LNCAP (cell line): ENCODE measurements at regions not wholly inside any gene's neighbourhood (a gene's known extent, or its start where the extent isn't known, plus 50 kb on each side); places are given as distances from the start of the nearest gene placed in this dataset.

Source experiments
- TF ChIP-seq, protein P1 (sequence below): fragments of 450-650 bp; IDR thresholded peaks from 2 replicates; pipeline ENCODE4 v1.5.1; 2017; ENCODE audit warnings: mild to moderate bottlenecking

DNA sequence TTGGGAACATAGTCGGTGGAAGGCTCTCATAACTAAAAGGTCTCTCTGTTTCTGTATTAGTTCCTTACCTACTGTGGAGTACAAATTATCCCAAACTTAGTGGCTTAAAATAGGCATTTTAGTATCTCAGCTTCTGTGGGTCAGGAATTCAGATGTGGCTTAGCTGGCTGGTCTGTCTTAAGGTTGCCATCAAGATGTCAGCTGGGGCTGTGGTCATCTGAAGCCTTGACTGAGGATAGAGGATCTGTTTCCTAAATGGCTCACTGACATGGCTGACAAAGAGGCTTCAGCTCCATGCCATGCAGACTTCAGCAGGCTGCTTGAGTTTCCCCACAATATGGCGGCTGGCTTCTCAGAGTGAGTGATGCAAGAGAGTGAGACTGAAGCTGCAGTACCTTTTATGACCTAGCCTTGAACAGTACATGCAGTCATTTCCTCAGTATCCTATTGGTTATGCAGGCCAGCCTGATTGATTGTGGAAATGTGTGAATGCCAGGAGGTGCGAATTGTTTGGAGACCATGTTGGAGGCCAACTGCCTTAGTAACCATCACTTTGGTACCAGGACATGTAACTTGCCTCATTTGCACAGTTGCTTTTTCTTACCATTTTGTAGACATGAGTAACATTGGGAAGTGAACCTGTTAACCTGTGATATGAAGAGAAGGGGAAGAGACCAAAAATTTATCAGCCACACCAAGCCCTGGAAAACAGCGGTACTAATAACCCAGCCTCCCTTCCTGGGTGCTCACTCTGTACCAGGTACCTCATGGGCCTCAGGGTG is 152.8 kb upstream of the IER5L start:
- TF ChIP-seq, protein P1, sequence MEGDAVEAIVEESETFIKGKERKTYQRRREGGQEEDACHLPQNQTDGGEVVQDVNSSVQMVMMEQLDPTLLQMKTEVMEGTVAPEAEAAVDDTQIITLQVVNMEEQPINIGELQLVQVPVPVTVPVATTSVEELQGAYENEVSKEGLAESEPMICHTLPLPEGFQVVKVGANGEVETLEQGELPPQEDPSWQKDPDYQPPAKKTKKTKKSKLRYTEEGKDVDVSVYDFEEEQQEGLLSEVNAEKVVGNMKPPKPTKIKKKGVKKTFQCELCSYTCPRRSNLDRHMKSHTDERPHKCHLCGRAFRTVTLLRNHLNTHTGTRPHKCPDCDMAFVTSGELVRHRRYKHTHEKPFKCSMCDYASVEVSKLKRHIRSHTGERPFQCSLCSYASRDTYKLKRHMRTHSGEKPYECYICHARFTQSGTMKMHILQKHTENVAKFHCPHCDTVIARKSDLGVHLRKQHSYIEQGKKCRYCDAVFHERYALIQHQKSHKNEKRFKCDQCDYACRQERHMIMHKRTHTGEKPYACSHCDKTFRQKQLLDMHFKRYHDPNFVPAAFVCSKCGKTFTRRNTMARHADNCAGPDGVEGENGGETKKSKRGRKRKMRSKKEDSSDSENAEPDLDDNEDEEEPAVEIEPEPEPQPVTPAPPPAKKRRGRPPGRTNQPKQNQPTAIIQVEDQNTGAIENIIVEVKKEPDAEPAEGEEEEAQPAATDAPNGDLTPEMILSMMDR, result no peak

DNA sequence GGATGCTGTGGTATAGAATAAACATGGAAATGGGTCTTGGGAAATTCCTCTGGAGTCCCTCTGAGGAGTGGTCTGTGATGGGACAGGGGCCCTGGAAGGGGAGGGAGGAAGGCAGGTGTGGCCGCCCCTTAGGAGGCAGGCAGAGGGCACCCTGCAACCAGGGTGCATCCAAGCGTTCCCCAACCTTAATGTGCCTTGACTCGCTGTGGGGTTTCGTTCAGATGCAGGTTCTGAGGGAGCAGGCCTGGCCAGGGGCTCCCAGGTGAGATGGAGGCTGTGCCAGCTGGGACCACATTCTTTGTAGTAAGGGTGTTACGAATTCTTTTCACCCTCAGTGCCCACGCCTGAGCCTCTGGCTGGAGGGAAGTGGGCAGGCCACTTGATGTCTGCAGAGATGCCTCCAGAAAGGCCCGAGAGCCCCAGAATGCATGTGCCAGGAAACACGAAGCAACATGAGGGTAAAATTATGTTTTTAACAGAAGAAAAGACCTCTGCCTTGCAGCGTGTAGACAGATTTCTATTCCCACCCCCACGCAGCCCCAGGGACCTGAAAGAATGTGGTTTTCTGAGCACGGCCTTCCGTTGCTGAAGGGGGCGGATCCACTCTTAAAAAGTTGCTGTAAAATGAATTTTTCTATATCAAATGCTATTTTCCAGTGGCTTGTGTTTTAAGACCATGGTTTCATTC is 150.4 kb upstream of the IER5L start:
- TF ChIP-seq, protein P1, result no peak

DNA sequence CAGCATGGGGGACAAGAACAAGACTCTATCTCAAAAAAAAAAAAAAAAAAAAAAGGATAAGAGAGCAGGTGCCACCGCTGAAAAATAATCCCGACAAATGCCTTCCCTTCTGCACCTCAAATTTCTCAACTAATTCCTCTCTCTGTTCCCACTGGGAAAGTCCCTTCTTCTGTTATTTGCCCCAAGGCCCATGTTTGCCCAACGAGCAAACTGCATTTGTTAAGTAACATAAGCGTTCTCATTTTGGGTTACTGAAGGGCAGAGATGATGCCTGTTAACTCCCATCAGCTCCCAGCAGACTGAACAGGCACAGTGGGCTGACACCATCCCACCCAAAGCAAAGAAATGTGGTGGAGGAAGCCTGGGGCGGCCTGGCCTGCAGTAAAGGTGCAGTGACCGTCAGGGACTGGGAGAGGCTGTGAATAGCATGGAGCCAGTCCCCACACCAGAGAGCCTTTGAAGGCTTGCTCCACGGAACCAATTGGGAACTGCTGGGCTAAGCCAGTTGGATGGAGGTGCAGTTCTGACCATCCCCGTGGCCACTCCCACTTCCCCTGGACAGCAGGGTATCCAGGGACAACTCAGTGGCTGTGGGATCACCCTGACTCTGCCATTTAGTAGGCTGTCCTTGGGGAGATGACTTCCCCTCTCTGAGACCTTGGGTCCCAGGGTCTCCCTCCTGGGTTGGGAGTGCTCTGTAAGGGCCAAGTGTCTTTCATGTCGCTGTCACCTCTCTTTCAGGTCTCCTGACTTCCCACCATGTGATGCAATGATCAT is 149.7 kb upstream of the IER5L start:
- TF ChIP-seq, protein P1, result no peak

DNA sequence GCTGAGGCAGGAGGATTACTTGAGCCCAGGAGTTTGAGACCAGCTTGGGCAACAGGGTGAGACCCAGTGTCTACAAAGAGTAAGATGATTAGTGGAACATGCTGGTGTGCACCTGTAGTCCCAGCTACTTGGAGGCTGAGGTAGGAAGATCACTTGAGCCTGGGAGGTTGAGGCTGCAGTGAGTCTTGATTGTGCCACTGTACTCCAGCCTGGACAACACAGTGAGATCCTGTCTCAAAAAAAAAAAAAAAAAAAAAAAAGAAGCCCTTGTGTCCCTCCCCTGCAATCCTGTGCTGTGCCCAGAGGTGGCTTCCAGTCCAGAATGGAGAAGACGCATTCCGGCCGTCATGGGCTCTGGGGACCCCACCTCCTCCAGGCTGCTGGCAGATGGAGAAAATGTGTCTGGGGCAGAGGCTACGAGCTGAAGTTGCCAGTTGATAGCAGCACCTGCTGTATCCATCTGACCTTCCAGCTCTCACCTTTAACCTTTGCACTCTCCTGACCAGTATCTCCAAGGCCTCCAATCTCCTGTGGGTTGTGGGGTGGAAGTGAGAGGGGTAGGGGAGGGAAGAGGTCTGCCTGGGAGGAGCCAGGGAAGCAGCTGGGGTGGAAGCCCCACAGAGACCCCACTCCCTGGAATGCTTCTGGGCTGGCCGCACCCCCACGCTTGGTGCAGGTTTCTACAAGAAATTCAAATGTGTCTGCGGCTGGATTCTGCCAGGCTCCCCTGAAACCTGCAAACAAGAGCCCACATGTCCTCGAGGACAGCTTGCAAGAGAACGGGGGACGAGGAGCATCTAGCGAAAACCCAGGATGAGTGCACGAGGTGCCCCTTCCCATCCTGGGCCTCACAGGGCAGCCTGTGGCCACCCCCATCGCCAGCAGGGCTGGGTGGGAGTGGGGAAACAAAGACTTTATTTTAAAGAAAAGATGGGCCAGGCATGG is 148.3 kb upstream of the IER5L start:
- TF ChIP-seq, protein P1, result no peak

DNA sequence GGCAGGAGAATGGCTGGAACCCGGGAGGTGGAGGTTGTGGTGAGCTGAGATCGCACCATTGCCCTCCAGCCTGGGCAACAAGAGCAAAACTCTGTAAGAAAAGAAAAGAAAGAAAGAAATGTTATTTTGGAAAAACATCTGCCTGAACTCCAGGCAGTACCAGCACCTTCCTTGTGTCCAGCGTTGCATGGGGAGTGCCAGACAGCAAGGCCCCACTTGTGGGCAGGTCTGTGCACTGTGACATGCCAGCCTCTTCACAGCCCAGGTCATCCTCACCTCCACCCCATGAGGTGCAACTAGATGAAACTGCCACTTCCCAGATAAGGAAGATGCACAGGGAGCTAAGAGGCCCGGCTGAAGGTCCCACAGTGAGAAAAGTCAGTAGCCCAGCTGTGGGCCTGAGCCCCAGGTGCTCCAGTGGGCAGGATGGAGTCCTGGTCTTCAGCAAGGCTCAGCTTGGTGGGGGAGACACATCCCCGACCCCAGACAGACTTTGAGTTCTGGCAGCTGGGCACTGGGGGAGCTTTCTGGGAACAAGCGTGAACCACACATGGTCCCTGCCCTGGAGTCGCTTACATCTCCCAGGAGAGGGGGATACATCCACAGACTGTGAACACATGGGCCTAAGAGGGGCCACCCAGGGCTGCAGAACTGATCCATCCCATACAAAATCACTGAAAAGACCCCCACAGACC is 146.9 kb upstream of the IER5L start:
- TF ChIP-seq, protein P1, result no peak

DNA sequence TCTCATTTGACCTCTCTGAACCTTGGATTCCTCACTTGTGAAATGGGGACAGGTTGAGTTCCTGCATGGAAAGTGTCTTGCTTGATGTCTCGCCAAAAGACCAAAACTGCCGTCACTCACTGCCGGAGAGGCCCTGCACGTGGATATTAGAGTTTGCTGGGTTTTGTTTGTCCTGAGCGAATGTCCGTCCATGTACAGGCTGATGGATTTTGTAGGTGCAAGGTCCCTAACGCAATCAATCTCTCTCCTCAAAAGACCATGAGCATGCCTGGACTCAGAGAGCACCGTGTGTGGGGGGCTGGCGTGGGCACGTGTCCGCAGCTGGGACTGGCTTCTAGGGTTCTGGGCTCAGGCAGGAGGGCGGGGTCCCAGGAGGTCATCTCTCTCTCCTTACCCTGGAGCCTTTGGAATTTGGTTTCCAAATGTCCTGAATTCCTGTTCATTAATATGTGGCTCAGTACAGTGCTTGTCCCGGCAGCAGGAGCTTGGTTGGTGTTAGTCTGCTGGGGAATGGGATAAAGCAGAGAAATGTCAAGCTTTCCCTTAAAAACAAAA is 146.0 kb upstream of the IER5L start:
- TF ChIP-seq, protein P1, result no peak
